Gastrocnemius medialis (tissue), 4 donors: ENCODE measurements at regions not wholly inside any gene's neighbourhood (a gene's known extent, or its start where the extent isn't known, plus 50 kb on each side); places are given as distances from the start of the nearest gene placed in this dataset.

ENCODE experiments used
- ATAC-seq, 2 donors: fragments of 150-250 bp; one replicate each; pipeline ENCODE4 v1.9.1; 2016
- DNase-seq, 2 donors: peaks; one replicate each; pipeline ENCODE4 v3.0.0-alpha.2; 2019
- H3K27ac ChIP-seq, 4 donors: fragments of 200-600 bp; sonication (generic); 1 replicate in 1 of 4; 2 replicates in 3 of 4; pipeline ENCODE4 v1.5.1; 2016 to 2018; ENCODE audit warnings: mild to moderate bottlenecking in 2 of 4, moderate library complexity in 1 of 4
- H3K27me3 ChIP-seq, 3 donors: fragments of 200-600 bp; sonication (generic) in 2 of 3; 1 replicate in 1 of 3; 2 replicates in 2 of 3; pipeline versions ENCODE4 v1.5.1 to v1.6.0; 2016 to 2019; ENCODE audit warnings: mild to moderate bottlenecking in 1 of 3, moderate library complexity in 1 of 3
- H3K36me3 ChIP-seq, 2 donors: fragments of 200-600 bp; sonication (generic) in 1 of 2; one replicate each; pipeline ENCODE4 v1.5.1; 2017 to 2018
- H3K4me1 ChIP-seq, 2 donors: fragments of 200-600 bp; sonication (generic) in 1 of 2; one replicate each; pipeline ENCODE4 v1.5.1; 2016 to 2017; ENCODE audit warnings: mild to moderate bottlenecking in 2 of 2
- H3K4me3 ChIP-seq, 4 donors: fragments of 200-600 bp; sonication (generic) in 3 of 4; 1 replicate in 1 of 4; 2 replicates in 3 of 4; pipeline ENCODE4 v1.5.1; 2016 to 2019; ENCODE audit warnings: mild to moderate bottlenecking in 2 of 4
- H3K9me3 ChIP-seq, 3 donors: fragments of 200-600 bp; sonication (generic) in 2 of 3; 1 replicate in 1 of 3; 2 replicates in 2 of 3; pipeline ENCODE4 v1.5.1; 2016 to 2019
- POLR2A ChIP-seq, 2 donors: fragments of 450-650 bp; IDR thresholded peaks; one replicate each; pipeline ENCODE4 v1.6.1; 2017; ENCODE audit warnings: antibody characterized with exemption in 2 of 2, mild to moderate bottlenecking in 2 of 2, moderate library complexity in 2 of 2
- in situ Hi-C, 4 donors: fragments of 200-750 bp; cut with MboI; loops; one replicate each; pipeline versions ENCODE4 v1.15.0 to v1.8.0; 2017; ENCODE audit warnings: low sequenced_read_pairs in 4 of 4
- intact Hi-C: fragments of 100-400 bp; cut with DNase I; formaldehyde crosslinking; loops from one replicate; pipeline ENCODE4 v1.15.1; 2023; ENCODE audit warnings: low total_unique reads
- TF ChIP-seq, protein P1 (sequence below), 5 experiments: fragments of 450-650 bp in 3 of 5; fragments of 200-600 bp in 2 of 5; sonication (generic) in 2 of 5; IDR thresholded peaks in 4 of 5; conservative IDR thresholded peaks in 1 of 5; 1 replicate in 4 of 5; 2 replicates in 1 of 5; pipeline ENCODE4 v1.5.1; 2016 to 2019; ENCODE audit warnings: antibody characterized with exemption in 5 of 5, mild to moderate bottlenecking in 3 of 5, moderate library complexity in 3 of 5

DNA sequence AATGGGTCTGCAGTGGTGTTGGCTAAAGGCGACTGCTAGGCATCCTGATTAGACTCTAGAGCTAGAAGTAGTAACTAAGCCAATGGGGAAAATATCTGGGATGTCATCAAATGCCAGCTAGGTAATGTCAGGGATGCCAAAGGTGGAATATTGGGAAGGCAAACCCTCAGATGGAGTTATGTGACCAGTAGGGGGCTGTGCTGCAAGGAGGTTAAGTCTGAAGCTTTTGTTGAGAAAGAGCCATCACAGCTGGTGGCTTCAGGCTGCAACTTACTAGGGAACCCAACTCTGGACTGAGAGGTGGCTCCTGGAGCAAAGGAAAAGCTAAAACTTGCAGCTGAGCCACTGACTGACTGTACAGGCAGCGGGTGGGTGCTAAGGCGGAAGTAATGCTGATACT, 576.9 kb upstream of the GHITM start:
- in situ Hi-C loops (no loop called here), intact Hi-C loops (no loop called here)
- Histone ChIP-seq H3K27me3 (no peaks in the 10 kb centered on the region), H3K36me3 (no peaks in the 10 kb centered on the region), H3K4me1 (no peaks in the 10 kb centered on the region), H3K9me3 (no peaks in the 10 kb centered on the region), H3K4me3 (no peak overlapping the region), H3K27ac (no peak overlapping the region)
- TF ChIP-seq POLR2A (IDR thresholded peaks at IDR 0.05): no peak
- TF ChIP-seq, protein P1, sequence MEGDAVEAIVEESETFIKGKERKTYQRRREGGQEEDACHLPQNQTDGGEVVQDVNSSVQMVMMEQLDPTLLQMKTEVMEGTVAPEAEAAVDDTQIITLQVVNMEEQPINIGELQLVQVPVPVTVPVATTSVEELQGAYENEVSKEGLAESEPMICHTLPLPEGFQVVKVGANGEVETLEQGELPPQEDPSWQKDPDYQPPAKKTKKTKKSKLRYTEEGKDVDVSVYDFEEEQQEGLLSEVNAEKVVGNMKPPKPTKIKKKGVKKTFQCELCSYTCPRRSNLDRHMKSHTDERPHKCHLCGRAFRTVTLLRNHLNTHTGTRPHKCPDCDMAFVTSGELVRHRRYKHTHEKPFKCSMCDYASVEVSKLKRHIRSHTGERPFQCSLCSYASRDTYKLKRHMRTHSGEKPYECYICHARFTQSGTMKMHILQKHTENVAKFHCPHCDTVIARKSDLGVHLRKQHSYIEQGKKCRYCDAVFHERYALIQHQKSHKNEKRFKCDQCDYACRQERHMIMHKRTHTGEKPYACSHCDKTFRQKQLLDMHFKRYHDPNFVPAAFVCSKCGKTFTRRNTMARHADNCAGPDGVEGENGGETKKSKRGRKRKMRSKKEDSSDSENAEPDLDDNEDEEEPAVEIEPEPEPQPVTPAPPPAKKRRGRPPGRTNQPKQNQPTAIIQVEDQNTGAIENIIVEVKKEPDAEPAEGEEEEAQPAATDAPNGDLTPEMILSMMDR (IDR thresholded peaks at IDR 0.05 in 4 of 5, conservative IDR thresholded peaks at IDR 0.05 in 1 of 5): no peak
- DNase-seq (no peak), ATAC-seq (no peak)

- Histone ChIP-seq H3K27me3 (no peaks in the 10 kb centered on the region), H3K36me3 (no peaks in the 10 kb centered on the region), H3K4me1 (no peaks in the 10 kb centered on the region), H3K4me3 (no peak overlapping the region), H3K27ac (no peak overlapping the region), H3K9me3 (no peaks in the 10 kb centered on the region)
- in situ Hi-C loops (no loop called here), intact Hi-C loops (no loop called here)
- no peak for ATAC-seq
- TF ChIP-seq POLR2A (IDR thresholded peaks at IDR 0.05): no peak
- TF ChIP-seq, protein P1 (IDR thresholded peaks at IDR 0.05 in 4 of 5, conservative IDR thresholded peaks at IDR 0.05 in 1 of 5): no peak
- DNase-seq: no peak
Observed at GRCh38 chr10:83564889-83565588, 574.3 kb upstream of the GHITM start.

- no peaks in the 10 kb centered on the region for H3K4me1 ChIP-seq
- H3K9me3 ChIP-seq: no peaks in the 10 kb centered on the region
- H3K27ac ChIP-seq: no peak overlapping the region
- ATAC-seq (no peak), DNase-seq (no peak)
- no peak overlapping the region for H3K4me3 ChIP-seq
- H3K27me3 ChIP-seq: no peaks in the 10 kb centered on the region
- intact Hi-C loops: no loop called here
- no peaks in the 10 kb centered on the region for H3K36me3 ChIP-seq
- TF ChIP-seq POLR2A (IDR thresholded peaks at IDR 0.05): no peak
- TF ChIP-seq, protein P1 (IDR thresholded peaks at IDR 0.05 in 4 of 5, conservative IDR thresholded peaks at IDR 0.05 in 1 of 5): no peak
- in situ Hi-C loops: no loop called here
Observed at GRCh38 chr10:83572036-83572435, 567.3 kb upstream of the GHITM start.

DNA sequence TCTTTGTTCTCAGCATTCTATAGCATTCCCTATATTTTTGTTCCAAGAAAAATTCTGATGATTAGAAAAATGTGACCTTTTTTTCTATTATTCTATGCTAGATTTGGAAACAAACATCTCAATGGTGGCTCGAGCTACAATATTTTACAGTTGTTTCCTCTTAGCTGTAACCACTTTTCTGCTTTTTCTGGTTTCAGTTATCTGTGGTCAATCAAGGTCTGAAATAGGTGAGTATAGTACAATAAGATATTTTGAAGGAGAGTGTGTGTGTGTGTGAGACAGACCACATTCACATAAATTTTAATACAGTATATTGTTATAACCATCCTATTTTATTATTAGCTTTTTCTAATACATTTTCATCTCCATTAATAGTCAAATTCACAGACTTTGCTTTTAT, 564.5 kb upstream of the GHITM start:
- H3K4me1 ChIP-seq: no peaks in the 10 kb centered on the region
- peaks cover 0 to 5% (median 0%) of the 10 kb centered on the region in 3 donors for H3K9me3 ChIP-seq
- no peak overlapping the region for H3K27ac ChIP-seq
- H3K36me3 ChIP-seq: no peaks in the 10 kb centered on the region
- H3K4me3 ChIP-seq: no peak overlapping the region
- ATAC-seq (no peak), DNase-seq (no peak)
- intact Hi-C loops: no loop called here
- no peak for TF ChIP-seq POLR2A (IDR thresholded peaks at IDR 0.05)
- TF ChIP-seq, protein P1 (IDR thresholded peaks at IDR 0.05 in 4 of 5, conservative IDR thresholded peaks at IDR 0.05 in 1 of 5): no peak
- no peaks in the 10 kb centered on the region for H3K27me3 ChIP-seq
- in situ Hi-C loops: no loop called here

DNA sequence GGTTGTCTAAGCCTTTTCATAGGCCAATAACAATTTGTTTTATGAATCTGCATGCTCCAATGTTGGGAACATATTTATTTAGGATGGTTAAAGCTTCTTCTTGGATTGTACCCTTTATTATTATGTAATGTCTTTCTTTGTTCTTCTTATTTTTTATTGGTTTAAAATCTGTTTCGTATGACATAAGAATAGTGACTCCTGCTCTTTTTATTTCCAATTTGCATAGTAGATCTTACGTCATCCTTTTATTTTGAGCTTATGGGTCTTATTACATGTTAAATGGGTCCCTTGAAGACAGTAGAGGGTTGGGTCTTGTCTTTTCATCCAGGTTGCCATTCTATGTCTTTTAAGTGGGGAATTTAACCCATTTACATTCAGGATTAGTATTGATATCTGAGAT, 561.9 kb upstream of the GHITM start:
- Histone ChIP-seq H3K27ac (no peak overlapping the region), H3K4me3 (no peak overlapping the region), H3K4me1 (no peaks in the 10 kb centered on the region), H3K9me3 (peaks cover 0 to 5% (median 0%) of the 10 kb centered on the region in 3 donors), H3K27me3 (no peaks in the 10 kb centered on the region), H3K36me3 (no peaks in the 10 kb centered on the region)
- DNase-seq: no peak
- intact Hi-C loops (no loop called here), in situ Hi-C loops (no loop called here)
- TF ChIP-seq, protein P1 (IDR thresholded peaks at IDR 0.05 in 4 of 5, conservative IDR thresholded peaks at IDR 0.05 in 1 of 5): no peak
- TF ChIP-seq POLR2A (IDR thresholded peaks at IDR 0.05): no peak
- no peak for ATAC-seq
